ENCODE measurements at regions not wholly inside any gene's neighbourhood (a gene's known extent, or its start where the extent isn't known, plus 50 kb on each side); places are given as distances from the start of the nearest gene placed in this dataset.

DNA sequence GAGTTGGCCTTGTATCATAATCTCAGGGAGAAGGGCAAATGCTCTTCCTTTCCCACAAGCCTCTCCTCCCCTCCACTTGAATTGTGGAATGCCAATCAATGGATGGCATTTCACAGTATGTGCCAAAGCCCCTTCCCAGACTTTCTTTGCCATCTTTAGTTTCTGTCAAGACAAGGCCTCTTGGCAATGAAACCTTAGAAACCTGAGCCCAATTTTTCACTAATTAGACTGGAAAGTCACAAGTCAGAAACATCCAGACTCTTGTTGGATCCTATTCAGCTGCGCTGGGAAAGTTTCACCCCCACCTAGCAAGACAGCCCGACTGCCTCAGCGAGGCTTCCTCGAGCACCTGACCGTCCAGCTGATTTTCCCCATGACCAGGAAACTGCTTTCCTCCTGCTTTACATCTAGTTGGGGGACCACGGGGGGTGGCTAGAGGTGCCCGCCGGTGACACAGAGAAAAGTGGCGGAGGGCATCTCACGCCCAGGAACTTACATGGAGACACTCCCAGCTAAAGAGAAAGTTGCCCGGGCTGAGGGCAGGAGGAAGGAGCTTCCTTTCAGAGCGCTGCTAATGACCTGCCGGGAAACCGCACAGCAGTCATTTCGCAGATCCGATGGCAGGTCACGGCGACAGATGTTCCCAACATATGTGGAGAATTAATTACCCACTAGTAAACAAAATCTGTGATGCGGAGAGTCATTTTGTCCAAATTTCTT is 302.6 kb upstream of the RRP15 start:
- Histone ChIP-seq H3K9ac (ENCODE audit: extremely low read depth, low read length, poor library complexity, severe bottlenecking) (no peak overlapping the region), H3K4me1 (ENCODE audit: control insufficient read depth, insufficient read depth, low read length) (no peaks in the 10 kb centered on the region), H3K4me3 (ENCODE audit: low read length) (no peak overlapping the region), H3K27me3 (ENCODE audit: control insufficient read depth, insufficient read depth, low read length, poor library complexity, severe bottlenecking) (no peaks in the 10 kb centered on the region), H3K36me3 (ENCODE audit: control insufficient read depth, insufficient read depth, low read length) (no peaks in the 10 kb centered on the region), H3K9me3 (ENCODE audit: control insufficient read depth, low read length) (no peaks in the 10 kb centered on the region), H3K27ac (ENCODE audit: low read depth, low read length) (no peak overlapping the region)
- no peaks in the 10 kb centered on the region for H3K9me3 Mint-ChIP-seq
- TF ChIP-seq CTCF (conservative IDR thresholded peaks at IDR 0.05) = no peak
- no peaks in the 10 kb centered on the region for H3K27me3 Mint-ChIP-seq (ENCODE audit: insufficient read depth)
- no peak overlapping the region for H3K4me3 Mint-ChIP-seq
- H3K4me1 Mint-ChIP-seq = no peaks in the 10 kb centered on the region
- 93% methylated on average over 15 to 19 of the region's 19 CpGs for WGBS, 2 experiments (ENCODE audit: insufficient coverage in 1 of 2, insufficient read length in 1 of 2)
- no peak overlapping the region for H3K27ac Mint-ChIP-seq
- H3K36me3 Mint-ChIP-seq (ENCODE audit: low read depth) = no peaks in the 10 kb centered on the region
- DNase-seq = no peak

GRCh38 chr1:217983051-217983375 is 302.1 kb upstream of the RRP15 start:
- Mint-ChIP-seq H3K9me3 (no peaks in the 10 kb centered on the region), H3K4me3 (no peak overlapping the region), H3K4me1 (no peaks in the 10 kb centered on the region), H3K36me3 (ENCODE audit: low read depth) (no peaks in the 10 kb centered on the region), H3K27ac (no peak overlapping the region), H3K27me3 (ENCODE audit: insufficient read depth) (no peaks in the 10 kb centered on the region)
- Histone ChIP-seq H3K9ac (ENCODE audit: extremely low read depth, low read length, poor library complexity, severe bottlenecking) (no peak overlapping the region), H3K4me3 (ENCODE audit: low read length) (no peak overlapping the region), H3K27ac (ENCODE audit: low read depth, low read length) (no peak overlapping the region), H3K9me3 (ENCODE audit: control insufficient read depth, low read length) (no peaks in the 10 kb centered on the region), H3K4me1 (ENCODE audit: control insufficient read depth, insufficient read depth, low read length) (no peaks in the 10 kb centered on the region), H3K36me3 (ENCODE audit: control insufficient read depth, insufficient read depth, low read length) (no peaks in the 10 kb centered on the region), H3K27me3 (ENCODE audit: control insufficient read depth, insufficient read depth, low read length, poor library complexity, severe bottlenecking) (no peaks in the 10 kb centered on the region)
- DNase-seq = no peak
- 87 to 100% methylated on average over 1 to 4 of the region's 4 CpGs for WGBS, 2 experiments (ENCODE audit: insufficient coverage in 1 of 2, insufficient read length in 1 of 2)
- TF ChIP-seq CTCF (conservative IDR thresholded peaks at IDR 0.05) = no peak

GRCh38 chr1:217985641-217986040 is 299.5 kb upstream of the RRP15 start:
- no peak for DNase-seq
- no peaks in the 10 kb centered on the region for H3K4me1 Mint-ChIP-seq
- no peak for TF ChIP-seq CTCF (conservative IDR thresholded peaks at IDR 0.05)
- no peaks in the 10 kb centered on the region for H3K27me3 ChIP-seq (ENCODE audit: control insufficient read depth, insufficient read depth, low read length, poor library complexity, severe bottlenecking)
- no peaks in the 10 kb centered on the region for H3K36me3 Mint-ChIP-seq (ENCODE audit: low read depth)
- no peaks in the 10 kb centered on the region for H3K36me3 ChIP-seq (ENCODE audit: control insufficient read depth, insufficient read depth, low read length)
- no peak overlapping the region for H3K27ac ChIP-seq (ENCODE audit: low read depth, low read length)
- no peak overlapping the region for H3K4me3 Mint-ChIP-seq
- no peaks in the 10 kb centered on the region for H3K9me3 ChIP-seq (ENCODE audit: control insufficient read depth, low read length)
- H3K9me3 Mint-ChIP-seq = no peaks in the 10 kb centered on the region
- H3K9ac ChIP-seq (ENCODE audit: extremely low read depth, low read length, poor library complexity, severe bottlenecking) = no peak overlapping the region
- no peaks in the 10 kb centered on the region for H3K4me1 ChIP-seq (ENCODE audit: control insufficient read depth, insufficient read depth, low read length)
- H3K27ac Mint-ChIP-seq = no peak overlapping the region
- no peak overlapping the region for H3K4me3 ChIP-seq (ENCODE audit: low read length)
- no peaks in the 10 kb centered on the region for H3K27me3 Mint-ChIP-seq (ENCODE audit: insufficient read depth)
- WGBS, 2 experiments (ENCODE audit: insufficient coverage in 1 of 2, insufficient read length in 1 of 2) = 83 to 95% methylated on average over 1 of the region's 1 CpG

Data from endodermal cell (in vitro differentiated cells).